Spleen (tissue), 7 donors: ENCODE measurements at regions not wholly inside any gene's neighbourhood (a gene's known extent, or its start where the extent isn't known, plus 50 kb on each side); places are given as distances from the start of the nearest gene placed in this dataset.

Experiments
- POLR2A ChIP-seq, 3 donors: fragments of 450-650 bp; IDR thresholded peaks; one replicate each; pipeline ENCODE4 v1.5.1; 2017; ENCODE audit warnings: antibody characterized with exemption in 3 of 3, mild to moderate bottlenecking in 1 of 3
- POLR2AphosphoS5 ChIP-seq, 3 donors: sonication (generic); formaldehyde crosslinking; IDR thresholded peaks; one replicate each; pipeline ENCODE4 v1.5.1; 2017; ENCODE audit warnings: antibody characterized with exemption in 3 of 3
- TF ChIP-seq, protein P1 (sequence below), 11 experiments: fragments of 200-600 bp in 7 of 11; fragments of 450-650 bp in 4 of 11; sonication (generic) in 4 of 11; IDR thresholded peaks in 8 of 11; conservative IDR thresholded peaks in 3 of 11; 1 replicate in 7 of 11; 2 replicates in 4 of 11; pipeline versions ENCODE4 v1.4.0 to v1.8.0; 2016 to 2021; ENCODE audit warnings: antibody characterized with exemption in 11 of 11, inconsistent platforms in 4 of 11, mild to moderate bottlenecking in 1 of 11
- donor health status: DM: no; HTN: no; CAD: no; lungs with moderate emphysema.
- donor health status: DM: no; HTN: no; CAD: no.
- donor health status: DM: no; HTN: no; CAD: no.

DNA sequence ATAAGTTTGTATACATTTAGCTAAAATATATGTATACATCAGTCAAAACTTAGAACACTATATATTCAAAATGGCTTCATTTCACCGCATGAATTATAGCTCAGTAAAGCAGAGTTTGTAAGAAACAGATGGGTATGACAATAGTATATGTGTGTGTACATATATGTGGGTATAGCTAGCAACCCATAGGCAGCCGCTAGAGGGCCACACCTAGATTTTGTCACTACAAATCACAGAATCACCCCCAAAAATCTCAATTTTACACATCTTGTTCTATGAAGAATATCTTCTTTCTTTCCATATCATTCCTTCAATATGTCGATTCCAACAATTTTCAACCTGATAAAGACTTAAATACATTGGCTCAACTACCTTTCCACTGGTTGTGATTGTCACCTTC lies 357.8 kb upstream of the CCNG1 start:
- TF ChIP-seq POLR2A (IDR thresholded peaks at IDR 0.05) (no peak), POLR2AphosphoS5 (IDR thresholded peaks at IDR 0.05) (no peak)
- TF ChIP-seq, protein P1, sequence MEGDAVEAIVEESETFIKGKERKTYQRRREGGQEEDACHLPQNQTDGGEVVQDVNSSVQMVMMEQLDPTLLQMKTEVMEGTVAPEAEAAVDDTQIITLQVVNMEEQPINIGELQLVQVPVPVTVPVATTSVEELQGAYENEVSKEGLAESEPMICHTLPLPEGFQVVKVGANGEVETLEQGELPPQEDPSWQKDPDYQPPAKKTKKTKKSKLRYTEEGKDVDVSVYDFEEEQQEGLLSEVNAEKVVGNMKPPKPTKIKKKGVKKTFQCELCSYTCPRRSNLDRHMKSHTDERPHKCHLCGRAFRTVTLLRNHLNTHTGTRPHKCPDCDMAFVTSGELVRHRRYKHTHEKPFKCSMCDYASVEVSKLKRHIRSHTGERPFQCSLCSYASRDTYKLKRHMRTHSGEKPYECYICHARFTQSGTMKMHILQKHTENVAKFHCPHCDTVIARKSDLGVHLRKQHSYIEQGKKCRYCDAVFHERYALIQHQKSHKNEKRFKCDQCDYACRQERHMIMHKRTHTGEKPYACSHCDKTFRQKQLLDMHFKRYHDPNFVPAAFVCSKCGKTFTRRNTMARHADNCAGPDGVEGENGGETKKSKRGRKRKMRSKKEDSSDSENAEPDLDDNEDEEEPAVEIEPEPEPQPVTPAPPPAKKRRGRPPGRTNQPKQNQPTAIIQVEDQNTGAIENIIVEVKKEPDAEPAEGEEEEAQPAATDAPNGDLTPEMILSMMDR (IDR thresholded peaks at IDR 0.05 in 8 of 11, conservative IDR thresholded peaks at IDR 0.05 in 3 of 11): no peak
